Transverse colon (tissue), 4 donors: ENCODE measurements at regions not wholly inside any gene's neighbourhood (a gene's known extent, or its start where the extent isn't known, plus 50 kb on each side); places are given as distances from the start of the nearest gene placed in this dataset.

Experiments used
- DNase-seq: peaks from one replicate; pipeline ENCODE4 v3.0.0-alpha.2; 2019
- H3K27ac ChIP-seq, 4 donors: fragments of 200-600 bp; sonication (generic); 2 replicates each; pipeline ENCODE4 v1.5.1; 2016 to 2018; ENCODE audit warnings: inconsistent platforms in 4 of 4
- H3K27me3 ChIP-seq: fragments of 200-600 bp; sonication (generic); 2 replicates; pipeline ENCODE4 v1.5.1; 2017; ENCODE audit warnings: inconsistent platforms
- H3K36me3 ChIP-seq, 4 donors: fragments of 200-600 bp; sonication (generic); 2 replicates each; pipeline ENCODE4 v1.5.1; 2017 to 2019; ENCODE audit warnings: inconsistent platforms in 4 of 4
- H3K4me1 ChIP-seq, 4 donors: fragments of 200-600 bp; sonication (generic); 2 replicates each; pipeline ENCODE4 v1.5.1; 2017 to 2020; ENCODE audit warnings: inconsistent platforms in 4 of 4
- H3K4me3 ChIP-seq, 4 donors: fragments of 200-600 bp; sonication (generic); 1 replicate in 1 of 4; 2 replicates in 3 of 4; pipeline versions ENCODE4 v1.5.1 to v1.6.1; 2017 to 2019; ENCODE audit warnings: inconsistent platforms in 4 of 4
- H3K9me3 ChIP-seq, 2 donors: fragments of 200-600 bp; sonication (generic); 2 replicates each; pipeline ENCODE4 v1.5.1; 2017 to 2019; ENCODE audit warnings: inconsistent platforms in 2 of 2
- CTCF ChIP-seq, 5 experiments: fragments of 200-600 bp in 3 of 5; fragments of 450-650 bp in 2 of 5; sonication (generic) in 3 of 5; IDR thresholded peaks; 1 replicate in 2 of 5; 2 replicates in 3 of 5; pipeline ENCODE4 v1.5.1; 2016 to 2017; ENCODE audit warnings: antibody characterized with exemption in 5 of 5, inconsistent platforms in 3 of 5, mild to moderate bottlenecking in 2 of 5, moderate library complexity in 1 of 5
- EP300 ChIP-seq: sonication (generic); formaldehyde crosslinking; IDR thresholded peaks from one replicate; pipeline ENCODE4 v1.6.1; 2017; ENCODE audit warnings: antibody characterized with exemption, low read depth
- POLR2A ChIP-seq: fragments of 450-650 bp; IDR thresholded peaks from one replicate; pipeline ENCODE4 v1.6.1; 2016; ENCODE audit warnings: antibody characterized with exemption, mild to moderate bottlenecking, moderate library complexity
- POLR2AphosphoS5 ChIP-seq, 3 donors: sonication (generic); formaldehyde crosslinking; IDR thresholded peaks; one replicate each; pipeline ENCODE4 v1.6.1; 2016; ENCODE audit warnings: antibody characterized with exemption in 3 of 3
- WGBS, 2 donors: methylation state at CpG; one replicate each; pipeline ENCODE4 v1.1.5; 2018; ENCODE audit warnings: low coverage in 1 of 2; 5-methylcytosine and 5-hydroxymethylcytosine counted together
- in situ Hi-C, 4 donors: fragments of 200-750 bp; cut with MboI; loops; one replicate each; pipeline versions ENCODE4 v1.15.0 to v1.15.1; 2017; ENCODE audit warnings: low sequenced_read_pairs in 3 of 4, low pct_ligation_motif_present in 1 of 4, low pct_unique_long_range_greater_than_20kb in 1 of 4
- intact Hi-C: fragments of 100-400 bp; cut with DNase I; formaldehyde crosslinking; loops from one replicate; pipeline ENCODE4 v1.15.1; 2023; ENCODE audit warnings: low total_unique reads

- H3K36me3 ChIP-seq, result no peaks in the 10 kb centered on the region
- no peak overlapping the region for H3K27ac ChIP-seq
- WGBS, 2 donors, result 53% methylated on average over 10 of the region's 10 CpGs; no CpG with 5 or more reads in 1 of the 2 donors
- no peaks in the 10 kb centered on the region for H3K4me1 ChIP-seq
- peaks cover 0 to 3% of the 10 kb centered on the region in 2 donors for H3K9me3 ChIP-seq
- TF ChIP-seq POLR2AphosphoS5 (IDR thresholded peaks at IDR 0.05) (no peak), POLR2A (no peak), EP300 (no peak), CTCF (IDR thresholded peaks at IDR 0.05) (no peak)
- no peak for DNase-seq
- intact Hi-C loops (no loop called here), in situ Hi-C loops (no loop called here)
- H3K4me3 ChIP-seq, result no peak overlapping the region
- peaks cover 48% of the 10 kb centered on the region for H3K27me3 ChIP-seq
These were observed 57.6 kb upstream of the CBFA2T3 start for GRCh38 chr16:89034573-89034961.

- DNase-seq, result no peak
- no peak for TF ChIP-seq EP300
- TF ChIP-seq POLR2AphosphoS5 (IDR thresholded peaks at IDR 0.05), result no peak
- no peak for TF ChIP-seq CTCF (IDR thresholded peaks at IDR 0.05)
- TF ChIP-seq POLR2A, result no peak
- WGBS, 2 donors, result 43 to 53% methylated on average over 10 to 23 of the region's 23 CpGs
- Histone ChIP-seq H3K36me3 (no peaks in the 10 kb centered on the region), H3K27ac (no peak overlapping the region), H3K9me3 (peaks cover 0 to 3% of the 10 kb centered on the region in 2 donors), H3K4me1 (no peaks in the 10 kb centered on the region), H3K4me3 (no peak overlapping the region), H3K27me3 (peaks cover 51% of the 10 kb centered on the region)
- intact Hi-C loops (no loop called here), in situ Hi-C loops (no loop called here)
These were observed 58.1 kb upstream of the CBFA2T3 start for GRCh38 chr16:89034971-89035668.

GRCh38 chr16:89035669-89036570 lies 57.7 kb upstream of the ACSF3 start:
- in situ Hi-C loops, result no loop called here
- peaks cover 51% of the 10 kb centered on the region for H3K27me3 ChIP-seq

More at GRCh38 chr16:89035669-89036570, 57.7 kb upstream of the ACSF3 start:
- WGBS, 2 donors, result 68% methylated on average over 22 of the region's 22 CpGs; no CpG with 5 or more reads in 1 of the 2 donors
- TF ChIP-seq POLR2A (no peak), POLR2AphosphoS5 (IDR thresholded peaks at IDR 0.05) (no peak), EP300 (no peak), CTCF (IDR thresholded peaks at IDR 0.05) (no peak)
- DNase-seq, result no peak
- Histone ChIP-seq H3K9me3 (peaks cover 0 to 2% of the 10 kb centered on the region in 2 donors), H3K36me3 (no peaks in the 10 kb centered on the region), H3K4me1 (no peaks in the 10 kb centered on the region), H3K27ac (no peak overlapping the region), H3K4me3 (no peak overlapping the region)
- intact Hi-C loops, result no loop called here
